ENCODE measurements at regions not wholly inside any gene's neighbourhood (a gene's known extent, or its start where the extent isn't known, plus 50 kb on each side); places are given as distances from the start of the nearest gene placed in this dataset.

DNA sequence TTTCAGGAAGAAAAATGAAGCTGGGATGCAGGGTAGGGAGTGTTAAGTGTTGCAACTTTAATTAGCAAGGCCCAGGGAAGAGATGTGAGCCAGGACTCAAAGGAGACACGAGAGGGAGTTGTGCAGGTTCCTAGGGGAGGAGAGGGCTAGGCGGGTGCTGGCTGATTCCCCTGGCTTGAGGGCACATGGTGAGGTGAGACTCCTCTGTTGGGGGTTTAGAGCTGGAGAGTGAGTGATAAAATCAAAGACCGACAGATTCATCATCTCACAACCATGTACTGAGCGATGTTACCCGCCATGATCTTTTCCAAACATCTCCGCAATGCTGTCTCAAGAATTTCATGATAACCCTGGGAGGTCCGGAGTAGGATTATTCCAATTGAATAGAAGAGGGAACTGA, 161.8 kb upstream of the CSF3R start:
- no peak for DNase-seq (ENCODE audit: low read depth in 2 of 3, low spot score in 1 of 3)

GRCh38 chr1:36643371-36644270, 160.9 kb upstream of the CSF3R start:
- DNase-seq (ENCODE audit: low read depth in 2 of 3, low spot score in 1 of 3) = no peak

- no peak for DNase-seq (ENCODE audit: low read depth in 2 of 3, low spot score in 1 of 3)
Observed at GRCh38 chr1:36642802-36643201, 160.1 kb upstream of the CSF3R start.

DNA sequence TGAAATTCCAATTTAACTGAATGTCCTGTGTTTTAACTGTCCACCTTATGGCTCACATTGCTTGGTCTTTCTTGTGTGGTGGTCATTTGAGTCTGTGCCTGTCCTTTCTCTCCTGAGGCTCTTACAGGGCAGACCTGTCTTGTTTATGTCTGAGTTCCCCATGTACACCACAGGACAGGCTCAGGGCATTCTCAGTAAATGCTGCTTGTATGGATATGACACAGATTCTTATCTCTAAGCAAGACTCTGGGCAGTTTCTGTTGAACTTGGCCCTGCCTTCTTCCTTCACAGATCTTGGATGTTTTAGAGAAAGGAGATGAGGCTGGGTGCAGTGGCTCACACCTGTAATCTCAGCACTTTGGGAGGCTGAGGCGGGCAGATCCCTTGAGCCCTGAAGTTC, 159.1 kb upstream of the CSF3R start:
- no peak for DNase-seq (ENCODE audit: low read depth in 2 of 3, low spot score in 1 of 3)

DNA sequence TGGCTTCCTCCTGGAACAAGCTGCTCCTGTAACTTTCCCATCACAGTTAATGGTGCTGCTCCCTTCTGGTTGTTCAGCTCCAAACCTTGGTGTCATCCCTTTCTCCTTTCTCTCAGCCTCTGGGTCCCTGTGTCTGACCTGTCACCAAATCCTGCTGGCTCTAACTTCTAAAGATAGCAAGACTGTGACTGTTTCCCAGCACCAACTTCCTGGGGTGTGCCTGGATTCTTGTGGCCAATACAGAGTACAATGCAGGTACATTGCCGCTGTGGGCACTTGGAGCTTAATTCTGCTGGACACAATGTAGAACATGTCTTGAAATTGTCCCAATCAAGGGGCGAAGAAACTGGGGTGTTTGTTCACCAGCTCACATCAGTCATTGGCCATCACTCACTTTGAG, 156.7 kb upstream of the CSF3R start:
- DNase-seq (ENCODE audit: low read depth in 2 of 3, low spot score in 1 of 3) = no peak

GRCh38 chr1:36638268-36638667, 155.6 kb upstream of the CSF3R start:
- no peak for DNase-seq (ENCODE audit: low read depth in 2 of 3, low spot score in 1 of 3)

DNA sequence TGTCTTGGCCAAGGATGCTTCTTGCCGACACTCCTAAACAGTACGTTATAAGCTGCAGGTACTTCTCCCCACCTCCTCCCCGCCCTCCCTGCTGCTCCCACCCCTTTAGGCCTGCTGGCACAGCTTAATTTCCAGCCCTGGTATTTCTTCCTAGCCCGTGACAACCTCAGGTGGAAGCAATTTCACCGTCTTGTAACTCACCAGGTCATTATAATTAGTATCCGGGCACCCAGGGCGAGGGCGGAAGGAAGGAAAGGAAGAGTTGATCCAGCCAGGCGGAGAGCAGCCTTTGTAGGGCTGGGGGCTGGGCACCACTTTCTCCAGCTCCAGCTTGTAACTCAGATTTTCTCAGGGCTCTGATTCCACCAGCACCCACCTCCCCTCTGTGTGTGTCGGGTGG, 153.5 kb upstream of the CSF3R start:
- DNase-seq (ENCODE audit: low read depth in 2 of 3, low spot score in 1 of 3) = no peak

GRCh38 chr1:36635284-36635683, 152.6 kb upstream of the CSF3R start:
- DNase-seq (ENCODE audit: low read depth in 2 of 3, low spot score in 1 of 3) = no peak

GRCh38 chr1:36628804-36629203, 146.1 kb upstream of the CSF3R start:
- no peak for DNase-seq (ENCODE audit: low read depth in 2 of 3, low spot score in 1 of 3)

GRCh38 chr1:36626435-36626834, 143.7 kb upstream of the CSF3R start:
- no peak for DNase-seq (ENCODE audit: low read depth in 2 of 3, low spot score in 1 of 3)

GRCh38 chr1:36625935-36626310, 143.2 kb upstream of the CSF3R start:
- no peak for DNase-seq (ENCODE audit: low read depth in 2 of 3, low spot score in 1 of 3)

- DNase-seq (ENCODE audit: low read depth in 2 of 3, low spot score in 1 of 3) = no peak
Observed at GRCh38 chr1:36625253-36625934, 142.7 kb upstream of the CSF3R start.

- DNase-seq (ENCODE audit: low read depth in 2 of 3, low spot score in 1 of 3) = no peak
Observed at GRCh38 chr1:36624466-36624865, 141.8 kb upstream of the CSF3R start.

DNA sequence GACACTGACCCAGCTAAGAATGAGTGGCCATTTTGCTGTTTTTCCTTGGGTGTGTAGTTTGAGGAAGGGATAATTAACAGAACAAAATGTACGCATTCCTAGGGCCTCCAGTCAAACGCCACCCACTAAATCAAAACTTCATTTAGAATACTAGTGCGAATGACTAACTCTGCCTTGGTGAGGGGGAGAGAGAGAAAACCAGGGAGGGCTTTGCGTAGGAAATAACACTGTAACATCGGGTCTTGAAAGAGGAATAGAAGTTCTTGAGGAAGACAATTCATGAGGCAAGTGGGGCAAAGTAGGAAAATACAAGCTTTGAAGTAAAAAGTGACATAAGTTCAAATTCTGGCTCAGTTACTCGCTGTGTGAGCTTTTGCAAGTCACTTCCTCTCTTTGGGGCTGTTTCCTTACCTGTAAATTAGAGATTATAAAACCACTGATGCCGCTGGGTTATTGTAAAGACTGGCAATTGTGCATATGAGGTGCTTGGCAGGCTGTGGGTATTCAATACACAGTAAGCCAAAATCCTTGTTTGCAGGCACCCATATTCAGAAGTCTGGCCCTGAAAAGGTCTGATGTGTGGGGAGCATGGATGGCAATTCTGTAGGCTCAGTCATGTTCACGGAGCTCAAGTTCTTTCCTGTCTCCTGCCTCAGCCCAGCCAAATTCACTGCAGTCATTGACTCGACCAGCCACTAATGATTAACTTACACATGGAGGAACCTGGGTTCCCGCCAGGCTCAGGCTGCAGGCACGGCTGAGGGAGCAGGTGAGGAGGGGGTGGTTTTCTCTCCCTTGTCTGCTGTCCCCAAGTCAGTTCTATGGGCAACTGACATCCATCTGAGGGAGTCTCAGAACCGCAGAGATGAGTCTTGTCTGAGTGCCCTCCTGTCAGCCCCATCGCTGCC, 140.3 kb upstream of the CSF3R start:
- no peak for DNase-seq (ENCODE audit: low read depth in 2 of 3, low spot score in 1 of 3)

GRCh38 chr1:36621531-36621930, 138.8 kb upstream of the CSF3R start:
- no peak for DNase-seq (ENCODE audit: low read depth in 2 of 3, low spot score in 1 of 3)

GRCh38 chr1:36620142-36620541, 137.4 kb upstream of the CSF3R start:
- DNase-seq (ENCODE audit: low read depth in 2 of 3, low spot score in 1 of 3) = no peak

- DNase-seq (ENCODE audit: low read depth in 2 of 3, low spot score in 1 of 3) = no peak
Observed at GRCh38 chr1:36614991-36615390, 132.3 kb upstream of the CSF3R start.

- DNase-seq (ENCODE audit: low read depth in 2 of 3, low spot score in 1 of 3) = no peak
Observed at GRCh38 chr1:36614571-36614970, 131.9 kb upstream of the CSF3R start.

DNA sequence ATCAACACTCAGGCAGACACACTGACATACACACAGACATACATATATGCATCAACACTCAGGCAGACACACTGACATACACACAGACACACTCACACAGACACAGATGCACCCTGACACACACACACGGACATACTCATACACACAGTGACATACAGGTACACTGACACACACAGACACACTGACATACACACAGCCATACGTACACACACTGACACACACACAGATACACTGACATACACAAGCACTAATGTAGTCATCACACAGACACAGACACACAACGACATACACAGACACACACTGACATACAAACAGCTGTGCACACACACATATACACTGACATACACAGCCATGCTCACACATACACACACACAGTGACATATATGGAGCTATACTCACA, 131.0 kb upstream of the CSF3R start:
- no peak for DNase-seq (ENCODE audit: low read depth in 2 of 3, low spot score in 1 of 3)

DNA sequence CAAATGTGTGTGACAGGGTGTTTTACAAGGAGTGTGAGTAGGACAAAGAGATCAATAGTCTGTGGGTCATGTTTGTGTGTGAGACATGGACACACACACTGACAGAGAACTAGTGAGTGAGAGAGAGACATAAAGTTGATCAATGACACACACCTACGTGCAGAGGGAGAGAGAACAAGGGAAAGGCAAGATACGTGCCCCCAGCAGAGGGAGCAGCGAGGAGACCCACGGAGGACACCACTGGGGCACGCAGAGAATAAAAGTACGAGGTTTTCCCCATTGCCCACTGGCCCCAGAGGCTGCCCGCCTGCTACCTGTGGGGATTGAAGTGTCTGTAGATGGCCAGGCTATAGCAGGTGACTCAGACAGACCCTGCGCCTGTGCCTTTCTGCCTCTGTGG, 130.2 kb upstream of the CSF3R start:
- DNase-seq (ENCODE audit: low read depth in 2 of 3, low spot score in 1 of 3) = no peak

GRCh38 chr1:36612121-36612520, 129.4 kb upstream of the CSF3R start:
- no peak for DNase-seq (ENCODE audit: low read depth in 2 of 3, low spot score in 1 of 3)

All from stimulated activated CD4-positive, alpha-beta T cell treated with anti-CD3 and anti-CD28 coated beads, Interleukin-12 subunit alpha, Interleukin-12 subunit beta, amount 100 ng/mL, for 48 hours (primary cell).